ENCODE measurements at regions not wholly inside any gene's neighbourhood (a gene's known extent, or its start where the extent isn't known, plus 50 kb on each side); places are given as distances from the start of the nearest gene placed in this dataset.

GRCh38 chr18:57981308-57982028 lies 62.6 kb upstream of the NEDD4L start:
- H2AFZ ChIP-seq (ENCODE audit: low read depth, low read length), result no peak overlapping the region
- no peak overlapping the region for H3K9ac ChIP-seq (replicated peaks; ENCODE audit: extremely low read depth, insufficient read depth, low read length)
- no peak overlapping the region for H3K27ac ChIP-seq (ENCODE audit: insufficient read depth, low read depth, low read length)
- dilution Hi-C loops (cut with MboI; ENCODE audit: extremely low pct_ligation_motif_present, low sequenced_read_pairs), result no loop called here
- no peak overlapping the region for H3K4me2 ChIP-seq (ENCODE audit: insufficient read depth, low read length)
- no peak for DNase-seq (ENCODE audit: low read depth, low spot score)
- no peak for FAIRE-seq
- H3K9me3 ChIP-seq (replicated peaks; ENCODE audit: control insufficient read depth, insufficient read depth, low read length), result no peaks in the 10 kb centered on the region
- no peaks in the 10 kb centered on the region for H4K20me1 ChIP-seq (replicated peaks; ENCODE audit: control insufficient read depth, extremely low read depth, insufficient read depth, low read length)
- CTCF ChIA-PET, result interaction anchor here (1.3 kb wide), 1 partner anchor 24 kb away, joined by 4 read pairs; no protein-coding TSS in a partner anchor
- no peaks in the 10 kb centered on the region for H3K9me1 ChIP-seq (replicated peaks; ENCODE audit: control insufficient read depth, extremely low read depth, insufficient read depth, low read length)
- no peaks in the 10 kb centered on the region for H3K79me2 ChIP-seq (ENCODE audit: control insufficient read depth, insufficient read depth, low read length)
- no TSS peak for BruUV-seq (replicated peaks)
- intact Hi-C loops (cut with micrococcal nuclease), result no loop called here
- no peak overlapping the region for H3K4me3 ChIP-seq (replicated peaks in 1 of 3; ENCODE audit: insufficient read depth in 1 of 3, low read depth in 1 of 3, low read length in 3 of 3)
- POLR2A ChIA-PET, result no interaction called here
- H3K27me3 ChIP-seq (ENCODE audit: control insufficient read depth in 2 of 2, insufficient read depth in 2 of 2, low read length in 2 of 2), result peaks cover 6 to 13% of the 10 kb centered on the region in 2 experiments
- TF ChIP-seq FOS (IDR thresholded peaks at IDR 0.05; ENCODE audit: borderline replicate concordance, insufficient read depth, low read length) (no peak), POLR2A (IDR thresholded peaks at IDR 0.05; ENCODE audit: low read depth, low read length) (no peak), JUN (IDR thresholded peaks at IDR 0.05; ENCODE audit: borderline replicate concordance, insufficient read depth, insufficient read length, low read depth) (no peak), POLR2AphosphoS5 (IDR thresholded peaks at IDR 0.05; ENCODE audit: insufficient read depth, low read depth, low read length) (no peak), CTCF (IDR thresholded peaks at IDR 0.05; ENCODE audit: extremely low read depth in 1 of 2, insufficient read depth in 1 of 2, low read depth in 1 of 2, low read length in 2 of 2) (no peak)
- H3K36me3 ChIP-seq (ENCODE audit: control insufficient read depth in 2 of 2, extremely low read depth in 1 of 2, insufficient read depth in 2 of 2, low read length in 2 of 2), result no peaks in the 10 kb centered on the region
- H3K4me1 ChIP-seq (ENCODE audit: control insufficient read depth, extremely low read depth, insufficient read depth, low read length), result no peaks in the 10 kb centered on the region

Data from endothelial cell of umbilical vein (primary cell).